Kidney capillary endothelial cell (primary cell): ENCODE measurements at regions not wholly inside any gene's neighbourhood (a gene's known extent, or its start where the extent isn't known, plus 50 kb on each side); places are given as distances from the start of the nearest gene placed in this dataset.
"Not testable (repeated sequence)": the region's sequence is repeated elsewhere in the genome, so short reads cannot be mapped to it uniquely, and the experiment has no call there.

Experiments
- DNase-seq: peaks from one replicate; pipeline ENCODE4 v3.0.0-alpha.2; 2018; ENCODE audit warnings: low spot score

- DNase-seq, result peak; percentile 52
Measured at GRCh38 chr14:49946320-49947141, 53.6 kb downstream of the ARF6 start.

DNA sequence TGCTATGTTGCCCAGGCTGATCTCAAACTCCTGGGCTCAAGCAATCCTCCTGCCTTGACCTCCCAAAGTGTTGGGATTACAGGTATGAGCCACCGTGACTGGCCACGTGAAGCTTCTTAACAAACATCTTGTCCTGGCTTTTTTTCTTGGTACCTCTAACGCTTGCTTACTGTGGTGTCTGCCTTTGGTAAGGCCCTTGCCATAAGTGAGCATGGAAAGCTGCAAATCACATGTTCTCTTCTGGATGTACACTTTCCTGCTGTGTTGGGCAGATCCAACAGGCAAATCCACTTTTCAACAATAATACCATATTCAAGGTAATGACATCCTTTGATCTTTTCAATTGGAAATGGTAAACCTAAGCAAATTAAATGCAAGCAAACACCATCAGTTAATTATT lies 54.6 kb downstream of the ARF6 start:
- no peak for DNase-seq

GRCh38 chr14:49950275-49951228 lies 57.7 kb downstream of the ARF6 start:
- no peak for DNase-seq

GRCh38 chr14:49951229-49951607 lies 58.3 kb downstream of the ARF6 start:
- no peak for DNase-seq

GRCh38 chr14:49951691-49952345 lies 58.9 kb downstream of the ARF6 start:
- DNase-seq, result no peak

DNA sequence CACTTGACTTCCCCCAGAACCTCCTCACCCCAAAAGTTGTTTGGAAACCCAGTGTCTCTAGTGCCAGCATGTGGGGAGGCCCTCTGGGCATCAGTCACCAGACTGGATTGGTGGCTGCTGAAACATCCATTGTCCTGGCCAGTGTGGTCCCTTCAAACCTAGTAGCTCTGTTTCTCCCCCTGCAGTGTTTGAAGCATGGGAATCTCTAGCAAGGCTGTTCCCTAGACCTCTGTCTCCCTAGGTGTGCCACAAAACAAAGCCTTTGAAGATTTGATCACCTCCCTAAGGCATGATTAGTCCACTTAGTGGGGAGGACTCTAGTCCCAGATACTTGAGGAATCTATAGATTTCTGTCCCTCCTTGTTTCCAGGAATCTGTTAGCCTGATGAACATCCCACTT lies 60.3 kb downstream of the ARF6 start:
- no peak for DNase-seq

DNA sequence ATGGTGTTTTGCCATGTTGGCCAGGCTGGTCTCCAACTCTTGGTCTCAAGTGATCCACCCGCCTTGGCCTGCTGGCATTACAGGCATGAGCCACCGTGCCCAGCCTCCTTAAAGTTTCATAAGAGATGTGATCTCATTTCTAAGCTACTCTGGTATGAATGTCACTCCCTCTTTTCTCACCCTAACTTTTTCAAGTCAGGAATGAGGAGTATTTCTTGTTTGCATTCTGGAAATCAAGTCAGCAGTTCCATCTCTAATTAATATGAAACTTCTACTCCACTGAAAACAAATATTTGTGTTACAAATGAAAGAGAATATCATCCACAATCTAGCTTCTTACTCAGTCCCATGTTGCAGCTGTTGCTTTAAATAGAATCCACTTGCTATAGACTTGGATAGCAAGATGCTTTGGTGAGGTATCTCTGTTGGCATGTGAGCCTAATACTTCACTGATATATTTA lies 61.3 kb downstream of the ARF6 start:
- DNase-seq, result no peak

- DNase-seq, result no peak
Measured at GRCh38 chr14:49955024-49955423, 62.1 kb downstream of the ARF6 start.

- DNase-seq, result no peak
Measured at GRCh38 chr14:49957089-49957852, 64.4 kb downstream of the ARF6 start.

GRCh38 chr14:49959822-49960408 lies 67.0 kb downstream of the ARF6 start:
- no peak for DNase-seq

GRCh38 chr14:49960453-49960852 lies 67.6 kb downstream of the ARF6 start:
- DNase-seq, result no peak

- DNase-seq, result no peak
Measured at GRCh38 chr14:49961270-49962222, 68.7 kb downstream of the ARF6 start.

DNA sequence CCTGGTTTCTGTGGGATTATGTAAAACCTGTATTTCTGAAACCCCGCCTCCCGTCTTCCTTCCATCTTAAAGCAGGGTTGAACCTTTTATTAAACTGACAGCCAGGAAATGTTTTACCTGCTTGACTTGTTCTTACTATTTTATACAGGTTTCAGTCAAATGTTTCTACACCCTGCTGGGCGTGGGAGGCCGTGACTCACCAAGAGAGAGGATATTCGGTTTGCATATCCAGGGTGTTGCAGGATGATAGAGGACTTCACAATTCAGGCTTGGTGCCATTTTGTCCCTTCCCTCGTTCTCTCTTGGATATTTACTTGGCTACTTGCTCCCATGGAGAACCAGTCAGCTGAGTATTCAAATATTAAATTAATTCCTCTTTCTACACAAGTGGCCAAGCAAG lies 69.7 kb downstream of the ARF6 start:
- DNase-seq, result no peak

DNA sequence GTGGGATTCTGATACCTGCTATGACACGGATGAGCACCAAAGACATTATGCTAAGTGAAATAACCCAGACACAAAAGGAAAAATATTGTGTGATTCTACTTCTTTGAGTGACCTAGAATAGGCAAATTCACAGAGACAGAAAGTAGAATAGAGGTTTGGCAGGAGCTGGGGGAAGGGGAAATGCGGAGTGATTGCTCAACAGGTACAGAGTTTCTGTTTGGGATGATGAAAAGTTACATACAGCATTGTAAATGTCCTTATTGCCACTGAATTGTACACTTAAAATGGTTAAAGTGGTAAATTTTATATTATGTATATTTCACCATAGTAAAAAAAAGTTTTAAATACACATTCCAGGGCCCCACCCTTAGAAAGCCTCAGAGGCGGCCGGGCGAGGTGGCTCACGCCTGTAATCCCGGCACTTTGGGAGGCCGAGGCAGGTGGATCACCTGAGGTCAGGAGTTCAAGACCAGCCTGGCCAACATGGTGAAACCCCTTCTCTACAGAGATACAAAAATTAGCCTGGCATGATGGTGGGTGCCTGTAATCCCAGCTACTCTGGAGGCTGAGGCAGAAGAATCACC lies 72.3 kb downstream of the ARF6 start:
- not testable (repeated sequence) for DNase-seq

GRCh38 chr14:49966304-49966809 lies 73.5 kb downstream of the ARF6 start:
- DNase-seq, result no peak

DNA sequence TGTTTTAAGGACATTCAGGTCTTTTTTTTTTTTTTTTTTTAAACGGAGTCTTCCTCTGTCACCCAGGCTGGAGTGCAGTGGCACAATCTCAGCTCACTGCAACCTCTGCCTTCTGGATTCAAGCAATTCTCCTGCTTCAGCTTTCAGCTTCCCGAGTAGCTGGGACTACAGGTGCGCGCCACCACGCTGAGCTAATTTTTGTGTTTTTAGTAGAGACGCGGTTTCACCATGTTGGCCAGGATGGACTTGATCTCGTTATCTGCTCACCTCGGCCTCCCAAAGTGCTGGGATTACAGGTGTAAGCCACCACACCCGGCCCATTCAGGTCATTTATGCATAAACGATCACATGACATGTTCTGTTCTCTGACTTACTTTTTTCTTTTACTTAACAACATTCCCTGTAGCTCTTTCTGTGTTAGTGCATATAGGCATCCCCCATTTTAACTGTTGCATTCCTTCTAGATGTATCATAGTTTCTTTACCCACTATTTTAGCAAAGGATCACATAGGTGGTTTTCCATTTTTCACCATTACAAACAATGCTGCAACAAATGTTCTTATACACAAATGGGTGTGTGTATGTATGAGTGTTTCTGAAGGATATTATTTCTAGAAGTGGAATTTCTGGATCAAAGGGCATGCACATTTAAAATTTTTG lies 74.2 kb downstream of the ARF6 start:
- no peak for DNase-seq

DNA sequence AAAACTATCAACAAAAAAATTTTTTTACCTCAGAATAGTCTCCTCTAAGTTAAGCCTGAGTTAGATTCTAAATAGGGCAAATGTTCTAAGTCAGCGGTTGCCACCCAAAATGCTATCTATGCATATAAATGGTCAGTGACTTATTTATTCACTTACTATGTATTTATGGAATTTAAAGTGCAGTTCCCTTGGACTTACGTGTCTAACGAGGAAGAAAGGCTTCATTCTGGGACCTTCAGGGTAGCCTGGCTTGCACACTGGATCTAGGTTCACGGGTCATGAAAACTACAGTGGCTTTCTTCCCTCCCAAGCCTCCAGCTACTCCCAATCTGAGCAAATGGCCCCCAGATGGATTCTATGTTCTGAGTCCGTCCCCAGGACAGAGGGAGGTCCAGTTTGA lies 77.1 kb downstream of the ARF6 start:
- no peak for DNase-seq

DNA sequence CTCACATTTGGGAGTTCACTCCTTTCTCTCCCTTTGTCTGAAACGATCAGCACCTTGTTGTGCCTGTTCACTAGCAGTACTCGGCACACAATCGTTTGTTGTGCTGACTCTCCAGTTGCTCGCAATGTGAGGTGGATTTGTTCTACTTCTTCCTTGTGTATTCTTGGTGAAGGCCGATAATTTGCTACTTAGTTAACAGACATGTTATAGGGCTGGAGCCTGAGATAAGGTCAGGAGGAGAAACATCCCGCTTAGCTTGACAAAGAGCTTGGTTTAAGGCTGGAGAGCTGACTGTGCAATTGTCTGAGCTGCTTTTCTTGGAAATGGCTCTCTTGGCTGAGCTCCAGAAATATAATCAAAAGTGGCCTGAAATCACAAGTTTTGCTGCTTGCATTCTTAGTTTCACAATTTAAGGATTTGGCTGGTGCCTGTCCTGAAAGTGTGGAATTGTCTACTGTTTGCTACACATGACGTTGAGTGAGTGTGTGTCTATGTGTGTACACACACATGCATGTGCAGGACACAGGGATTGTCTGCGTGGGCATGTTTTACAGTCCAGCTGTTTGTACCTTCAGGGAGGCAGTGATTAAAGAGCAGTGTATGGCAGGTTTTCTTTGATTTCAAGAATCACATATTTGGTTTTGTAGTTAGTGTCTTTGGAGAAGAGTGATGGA lies 77.7 kb downstream of the ARF6 start:
- no peak for DNase-seq
